ENCODE measurements at regions not wholly inside any gene's neighbourhood (a gene's known extent, or its start where the extent isn't known, plus 50 kb on each side); places are given as distances from the start of the nearest gene placed in this dataset.

- Histone ChIP-seq H3K4me3 (ENCODE audit: low read length) (no peak overlapping the region), H3K27me3 (ENCODE audit: control insufficient read depth in 1 of 2, insufficient read depth in 2 of 2, low read length in 2 of 2) (no peaks in the 10 kb centered on the region), H3K36me3 (ENCODE audit: insufficient read depth, low read length) (no peaks in the 10 kb centered on the region), H3K9me3 (ENCODE audit: control insufficient read depth in 1 of 2, insufficient read depth in 1 of 2, low read length in 2 of 2) (no peaks in the 10 kb centered on the region), H3K4me1 (ENCODE audit: insufficient read depth, low read length) (no peaks in the 10 kb centered on the region), H3K27ac (ENCODE audit: low read depth in 1 of 2, low read length in 2 of 2) (no peak overlapping the region)
- Mint-ChIP-seq H3K4me1 (ENCODE audit: low read depth) (no peaks in the 10 kb centered on the region), H3K36me3 (ENCODE audit: low read depth) (no peaks in the 10 kb centered on the region), H3K27ac (no peak overlapping the region), H3K9me3 (peaks cover 2% of the 10 kb centered on the region), H3K27me3 (peaks cover 6% of the 10 kb centered on the region), H3K4me3 (no peak overlapping the region)
- TF ChIP-seq CTCF (IDR thresholded peaks at IDR 0.05), result no peak
- CTCF ChIA-PET, result no interaction called here
- POLR2A ChIA-PET, result no interaction called here
- ATAC-seq (ENCODE audit: poor library complexity), result no peak
- no peak for DNase-seq
- intact Hi-C loops (cut with DNase I, micrococcal nuclease), result no loop called here
These were observed 62.0 kb upstream of the CKS2 start for GRCh38 chr9:89249001-89249400.

DNA sequence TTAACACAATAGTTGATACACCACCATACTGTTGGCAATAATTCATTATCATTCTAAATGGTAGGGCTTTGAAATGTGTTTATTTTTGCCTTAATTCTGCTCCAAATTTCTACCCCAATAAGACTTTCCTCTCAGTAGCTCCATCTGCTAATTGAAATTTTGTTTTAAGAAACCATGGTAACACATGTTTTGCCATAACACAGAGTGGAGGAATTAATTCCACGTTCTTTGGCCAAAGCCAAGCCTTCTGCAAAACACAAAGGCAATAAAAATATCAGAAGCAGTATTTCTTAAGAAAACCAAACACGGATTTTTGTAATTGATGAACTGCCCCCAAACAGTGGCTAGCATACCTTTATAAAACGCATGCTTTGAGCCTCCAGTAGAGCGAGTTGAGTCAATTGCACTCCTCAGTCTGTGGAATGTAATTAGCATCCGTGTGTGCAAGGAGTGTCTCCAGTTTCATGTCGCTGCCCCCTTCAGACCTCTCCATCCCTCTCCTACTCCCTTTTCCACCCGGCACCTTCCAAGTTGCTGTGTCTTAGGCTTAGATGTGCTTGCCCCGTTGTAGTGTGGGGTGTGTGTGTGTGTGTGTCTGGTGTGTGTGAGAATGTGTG, 58.2 kb upstream of the CKS2 start:
- Mint-ChIP-seq H3K4me3 (no peak overlapping the region), H3K36me3 (ENCODE audit: low read depth) (no peaks in the 10 kb centered on the region), H3K4me1 (ENCODE audit: low read depth) (no peaks in the 10 kb centered on the region), H3K27ac (no peak overlapping the region), H3K9me3 (peaks cover 2% of the 10 kb centered on the region), H3K27me3 (no peaks in the 10 kb centered on the region)
- Histone ChIP-seq H3K9me3 (ENCODE audit: control insufficient read depth in 1 of 2, insufficient read depth in 1 of 2, low read length in 2 of 2) (peaks cover 0 to 5% of the 10 kb centered on the region in 2 experiments), H3K4me1 (ENCODE audit: insufficient read depth, low read length) (no peaks in the 10 kb centered on the region), H3K27me3 (ENCODE audit: control insufficient read depth in 1 of 2, insufficient read depth in 2 of 2, low read length in 2 of 2) (no peaks in the 10 kb centered on the region), H3K4me3 (ENCODE audit: low read length) (no peak overlapping the region), H3K36me3 (ENCODE audit: insufficient read depth, low read length) (no peaks in the 10 kb centered on the region), H3K27ac (ENCODE audit: low read depth in 1 of 2, low read length in 2 of 2) (no peak overlapping the region)
- intact Hi-C loops (cut with DNase I, micrococcal nuclease), result no loop called here
- ATAC-seq (ENCODE audit: poor library complexity) (no peak), DNase-seq (no peak)
- no peak for TF ChIP-seq CTCF (IDR thresholded peaks at IDR 0.05)
- POLR2A ChIA-PET, result no interaction called here
- CTCF ChIA-PET, result no interaction called here

- no peaks in the 10 kb centered on the region for H3K36me3 Mint-ChIP-seq (ENCODE audit: low read depth)
- DNase-seq (no peak), ATAC-seq (ENCODE audit: poor library complexity) (no peak)
- POLR2A ChIA-PET, result no interaction called here
- Histone ChIP-seq H3K9me3 (ENCODE audit: control insufficient read depth in 1 of 2, insufficient read depth in 1 of 2, low read length in 2 of 2) (peaks cover 0 to 5% of the 10 kb centered on the region in 2 experiments), H3K27me3 (ENCODE audit: control insufficient read depth in 1 of 2, insufficient read depth in 2 of 2, low read length in 2 of 2) (no peaks in the 10 kb centered on the region), H3K4me3 (ENCODE audit: low read length) (no peak overlapping the region), H3K27ac (ENCODE audit: low read depth in 1 of 2, low read length in 2 of 2) (no peak overlapping the region), H3K36me3 (ENCODE audit: insufficient read depth, low read length) (no peaks in the 10 kb centered on the region), H3K4me1 (ENCODE audit: insufficient read depth, low read length) (no peaks in the 10 kb centered on the region)
- peaks cover 2% of the 10 kb centered on the region for H3K9me3 Mint-ChIP-seq
- CTCF ChIA-PET, result no interaction called here
- intact Hi-C loops (cut with DNase I, micrococcal nuclease), result no loop called here
- no peak for TF ChIP-seq CTCF (IDR thresholded peaks at IDR 0.05)
- no peaks in the 10 kb centered on the region for H3K27me3 Mint-ChIP-seq
- H3K4me1 Mint-ChIP-seq (ENCODE audit: low read depth), result no peaks in the 10 kb centered on the region
- H3K27ac Mint-ChIP-seq, result no peak overlapping the region
- H3K4me3 Mint-ChIP-seq, result no peak overlapping the region
These were observed 56.8 kb upstream of the CKS2 start for GRCh38 chr9:89254058-89254772.

All from CD4-positive, alpha-beta T cell (primary cell).